ENCODE measurements at regions not wholly inside any gene's neighbourhood (a gene's known extent, or its start where the extent isn't known, plus 50 kb on each side); places are given as distances from the start of the nearest gene placed in this dataset.

DNA sequence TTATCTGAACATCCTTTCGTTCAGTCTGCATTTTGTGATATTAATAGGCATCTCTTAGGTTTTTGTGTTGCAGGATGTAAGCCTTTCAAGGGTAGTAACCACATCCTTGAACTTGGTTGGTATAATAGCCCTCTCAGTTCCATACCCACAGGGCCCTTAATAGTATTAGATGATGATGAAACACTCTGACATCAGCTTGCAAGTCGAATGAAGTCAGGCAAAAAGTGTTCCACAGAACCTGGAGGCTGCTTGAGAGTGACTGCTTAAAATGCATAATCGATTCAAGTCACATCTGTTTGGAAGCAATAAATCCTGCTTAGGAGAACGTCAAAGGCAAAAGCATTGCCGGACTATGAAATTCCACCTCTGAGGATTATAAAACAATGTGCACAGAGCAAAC is 415.6 kb upstream of the KAZN start:
- dilution Hi-C loops (cut with MboI; ENCODE audit: extremely low pct_ligation_motif_present, low sequenced_read_pairs) = no loop called here

GRCh38 chr1:14183329-14183728 is 415.2 kb upstream of the KAZN start:
- no peak overlapping the region for H3K4me2 ChIP-seq (ENCODE audit: control insufficient read depth, extremely low read depth, insufficient read depth, low read depth, low read length)
- H3K4me1 ChIP-seq (ENCODE audit: control insufficient read depth, extremely low read depth, insufficient read depth, low read length) = peaks cover 15% of the 10 kb centered on the region
- no peaks in the 10 kb centered on the region for H4K20me1 ChIP-seq (ENCODE audit: control insufficient read depth, extremely low read depth, insufficient read depth, low read length)
- no peak overlapping the region for H3K27ac ChIP-seq (ENCODE audit: control insufficient read depth, insufficient read depth, low read length)
- no peaks in the 10 kb centered on the region for H3K36me3 ChIP-seq (ENCODE audit: control insufficient read depth in 2 of 2, extremely low read depth in 1 of 2, insufficient read depth in 2 of 2, low read length in 2 of 2)
- H2AFZ ChIP-seq (ENCODE audit: control insufficient read depth, low read length) = no peak overlapping the region
- H3K27me3 ChIP-seq (ENCODE audit: control insufficient read depth, extremely low read depth, insufficient read depth, low read length) = no peaks in the 10 kb centered on the region
- no peaks in the 10 kb centered on the region for H3K9me3 ChIP-seq (ENCODE audit: control insufficient read depth, low read depth, low read length)
- DNase-seq (ENCODE audit: low read depth, low spot score) = no peak
- H3K4me3 ChIP-seq (ENCODE audit: control insufficient read depth in 2 of 3, extremely low read depth in 1 of 3, insufficient read depth in 2 of 3, low read depth in 1 of 3, low read length in 3 of 3) = no peak overlapping the region
- H3K79me2 ChIP-seq (ENCODE audit: control insufficient read depth, insufficient read depth, low read length) = no peaks in the 10 kb centered on the region
- H3K9me1 ChIP-seq (ENCODE audit: control insufficient read depth, extremely low read depth, insufficient read depth, low read length) = no peaks in the 10 kb centered on the region
- dilution Hi-C loops (cut with MboI; ENCODE audit: extremely low pct_ligation_motif_present, low sequenced_read_pairs) = no loop called here
- no peak for FAIRE-seq
- TF ChIP-seq EZH2 (IDR thresholded peaks at IDR 0.05; ENCODE audit: low read length) = no peak
- TF ChIP-seq, protein P1, sequence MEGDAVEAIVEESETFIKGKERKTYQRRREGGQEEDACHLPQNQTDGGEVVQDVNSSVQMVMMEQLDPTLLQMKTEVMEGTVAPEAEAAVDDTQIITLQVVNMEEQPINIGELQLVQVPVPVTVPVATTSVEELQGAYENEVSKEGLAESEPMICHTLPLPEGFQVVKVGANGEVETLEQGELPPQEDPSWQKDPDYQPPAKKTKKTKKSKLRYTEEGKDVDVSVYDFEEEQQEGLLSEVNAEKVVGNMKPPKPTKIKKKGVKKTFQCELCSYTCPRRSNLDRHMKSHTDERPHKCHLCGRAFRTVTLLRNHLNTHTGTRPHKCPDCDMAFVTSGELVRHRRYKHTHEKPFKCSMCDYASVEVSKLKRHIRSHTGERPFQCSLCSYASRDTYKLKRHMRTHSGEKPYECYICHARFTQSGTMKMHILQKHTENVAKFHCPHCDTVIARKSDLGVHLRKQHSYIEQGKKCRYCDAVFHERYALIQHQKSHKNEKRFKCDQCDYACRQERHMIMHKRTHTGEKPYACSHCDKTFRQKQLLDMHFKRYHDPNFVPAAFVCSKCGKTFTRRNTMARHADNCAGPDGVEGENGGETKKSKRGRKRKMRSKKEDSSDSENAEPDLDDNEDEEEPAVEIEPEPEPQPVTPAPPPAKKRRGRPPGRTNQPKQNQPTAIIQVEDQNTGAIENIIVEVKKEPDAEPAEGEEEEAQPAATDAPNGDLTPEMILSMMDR (optimal IDR thresholded peaks at IDR 0.05 in 1 of 3, IDR thresholded peaks at IDR 0.05 in 1 of 3, conservative IDR thresholded peaks at IDR 0.05 in 1 of 3; ENCODE audit: extremely low read depth in 1 of 3, insufficient read depth in 2 of 3, low read length in 3 of 3) = no peak
- no peak overlapping the region for H3K9ac ChIP-seq (ENCODE audit: control insufficient read depth, extremely low read depth, insufficient read depth, low read length)

More for the DNA sequence above, 415.6 kb upstream of the KAZN start:
- DNase-seq (ENCODE audit: low read depth, low spot score) (no peak), FAIRE-seq (no peak)
- Histone ChIP-seq H3K4me3 (ENCODE audit: control insufficient read depth in 2 of 3, extremely low read depth in 1 of 3, insufficient read depth in 2 of 3, low read depth in 1 of 3, low read length in 3 of 3) (no peak overlapping the region), H2AFZ (ENCODE audit: control insufficient read depth, low read length) (no peak overlapping the region), H3K79me2 (ENCODE audit: control insufficient read depth, insufficient read depth, low read length) (no peaks in the 10 kb centered on the region), H3K4me2 (ENCODE audit: control insufficient read depth, extremely low read depth, insufficient read depth, low read depth, low read length) (no peak overlapping the region), H3K27me3 (ENCODE audit: control insufficient read depth, extremely low read depth, insufficient read depth, low read length) (no peaks in the 10 kb centered on the region), H3K27ac (ENCODE audit: control insufficient read depth, insufficient read depth, low read length) (no peak overlapping the region), H3K9ac (ENCODE audit: control insufficient read depth, extremely low read depth, insufficient read depth, low read length) (no peak overlapping the region), H3K4me1 (ENCODE audit: control insufficient read depth, extremely low read depth, insufficient read depth, low read length) (peaks cover 15% of the 10 kb centered on the region), H3K36me3 (ENCODE audit: control insufficient read depth in 2 of 2, extremely low read depth in 1 of 2, insufficient read depth in 2 of 2, low read length in 2 of 2) (no peaks in the 10 kb centered on the region), H3K9me1 (ENCODE audit: control insufficient read depth, extremely low read depth, insufficient read depth, low read length) (no peaks in the 10 kb centered on the region), H4K20me1 (ENCODE audit: control insufficient read depth, extremely low read depth, insufficient read depth, low read length) (no peaks in the 10 kb centered on the region), H3K9me3 (ENCODE audit: control insufficient read depth, low read depth, low read length) (no peaks in the 10 kb centered on the region)
- TF ChIP-seq, protein P1 (optimal IDR thresholded peaks at IDR 0.05 in 1 of 3, IDR thresholded peaks at IDR 0.05 in 1 of 3, conservative IDR thresholded peaks at IDR 0.05 in 1 of 3; ENCODE audit: extremely low read depth in 1 of 3, insufficient read depth in 2 of 3, low read length in 3 of 3) = no peak
